SK-N-SH treated with all-trans-retinoic acid at 6 μM for 48 hours (cell line): ENCODE measurements at regions not wholly inside any gene's neighbourhood (a gene's known extent, or its start where the extent isn't known, plus 50 kb on each side); places are given as distances from the start of the nearest gene placed in this dataset.

Source experiments
- BACH2 ChIP-seq: fragments of 250-450 bp; sonication (Bioruptor Pico); IDR thresholded peaks from 2 replicates; pipeline ENCODE4 v1.9.0; 2021; ENCODE audit warnings: mild to moderate bottlenecking, borderline replicate concordance
- ESRRG ChIP-seq: fragments of 250-450 bp; sonication (Bioruptor Pico); IDR thresholded peaks from 2 replicates; pipeline ENCODE4 v1.6.1; 2021; ENCODE audit warnings: mild to moderate bottlenecking
- SNAI2 ChIP-seq: fragments of 250-450 bp; sonication (Bioruptor Pico); IDR thresholded peaks from 2 replicates; pipeline ENCODE4 v1.5.0; 2020; ENCODE audit warnings: mild to moderate bottlenecking, moderate library complexity
- ZFP3 ChIP-seq: fragments of 250-450 bp; sonication (Bioruptor Pico); IDR thresholded peaks from 2 replicates; pipeline ENCODE4 v1.5.0; 2020; ENCODE audit warnings: mild to moderate bottlenecking, moderate library complexity
- ZFP30 ChIP-seq: fragments of 450-650 bp; formaldehyde crosslinking; IDR thresholded peaks from 2 replicates; pipeline ENCODE4 v1.5.0; 2022; ENCODE audit warnings: mild to moderate bottlenecking, moderate library complexity
- ZNF565 ChIP-seq: fragments of 450-650 bp; formaldehyde crosslinking; conservative IDR thresholded peaks from 2 replicates; pipeline ENCODE4 v1.5.0; 2020; ENCODE audit warnings: low read depth, mild to moderate bottlenecking, moderate library complexity
- TF ChIP-seq, protein P1 (sequence below): fragments of 250-450 bp; sonication (Bioruptor Pico); IDR thresholded peaks from 2 replicates; pipeline ENCODE4 v1.8.0; 2020; ENCODE audit warnings: mild to moderate bottlenecking, moderate library complexity, borderline replicate concordance
- TF ChIP-seq, protein P2 (sequence below): fragments of 250-450 bp; sonication (Bioruptor Pico); IDR thresholded peaks from 2 replicates; pipeline ENCODE4 v1.5.1; 2021; ENCODE audit warnings: mild to moderate bottlenecking, moderate library complexity
- TF ChIP-seq, protein P3 (sequence below): fragments of 250-450 bp; sonication (Bioruptor Pico); IDR thresholded peaks from 2 replicates; pipeline ENCODE4 v1.8.0; 2021; ENCODE audit warnings: low read depth, mild to moderate bottlenecking, moderate library complexity, borderline replicate concordance

DNA sequence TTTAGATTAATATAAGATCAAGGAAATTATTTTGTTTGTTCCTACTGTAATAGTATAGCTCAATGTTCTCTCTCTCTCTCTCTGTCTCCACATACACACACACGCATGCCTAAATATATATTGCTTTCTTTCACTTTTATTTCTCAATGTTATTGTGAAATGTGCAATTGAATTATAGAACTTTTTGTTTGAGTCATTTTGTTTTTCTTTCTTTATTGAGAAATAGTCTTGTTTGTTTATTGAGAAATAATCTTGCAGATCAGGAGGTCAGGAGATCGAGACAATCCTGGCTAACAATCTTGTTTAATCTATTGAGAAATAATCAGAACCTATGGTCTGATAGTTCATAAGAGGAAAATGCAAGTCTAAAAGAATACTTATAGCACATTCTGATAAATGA, 1581.3 kb downstream of the EFNB2 start:
- TF ChIP-seq ZNF565 (CRISPR knock-in tag) = no peak
- no peak for TF ChIP-seq BACH2
- no peak for TF ChIP-seq ZFP30 (CRISPR knock-in tag)
- no peak for TF ChIP-seq ESRRG (CRISPR knock-in tag)
- TF ChIP-seq, protein P1, sequence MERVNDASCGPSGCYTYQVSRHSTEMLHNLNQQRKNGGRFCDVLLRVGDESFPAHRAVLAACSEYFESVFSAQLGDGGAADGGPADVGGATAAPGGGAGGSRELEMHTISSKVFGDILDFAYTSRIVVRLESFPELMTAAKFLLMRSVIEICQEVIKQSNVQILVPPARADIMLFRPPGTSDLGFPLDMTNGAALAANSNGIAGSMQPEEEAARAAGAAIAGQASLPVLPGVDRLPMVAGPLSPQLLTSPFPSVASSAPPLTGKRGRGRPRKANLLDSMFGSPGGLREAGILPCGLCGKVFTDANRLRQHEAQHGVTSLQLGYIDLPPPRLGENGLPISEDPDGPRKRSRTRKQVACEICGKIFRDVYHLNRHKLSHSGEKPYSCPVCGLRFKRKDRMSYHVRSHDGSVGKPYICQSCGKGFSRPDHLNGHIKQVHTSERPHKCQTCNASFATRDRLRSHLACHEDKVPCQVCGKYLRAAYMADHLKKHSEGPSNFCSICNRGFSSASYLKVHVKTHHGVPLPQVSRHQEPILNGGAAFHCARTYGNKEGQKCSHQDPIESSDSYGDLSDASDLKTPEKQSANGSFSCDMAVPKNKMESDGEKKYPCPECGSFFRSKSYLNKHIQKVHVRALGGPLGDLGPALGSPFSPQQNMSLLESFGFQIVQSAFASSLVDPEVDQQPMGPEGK (CRISPR knock-in tag) = no peak
- no peak for TF ChIP-seq SNAI2 (CRISPR knock-in tag)
- TF ChIP-seq, protein P2, sequence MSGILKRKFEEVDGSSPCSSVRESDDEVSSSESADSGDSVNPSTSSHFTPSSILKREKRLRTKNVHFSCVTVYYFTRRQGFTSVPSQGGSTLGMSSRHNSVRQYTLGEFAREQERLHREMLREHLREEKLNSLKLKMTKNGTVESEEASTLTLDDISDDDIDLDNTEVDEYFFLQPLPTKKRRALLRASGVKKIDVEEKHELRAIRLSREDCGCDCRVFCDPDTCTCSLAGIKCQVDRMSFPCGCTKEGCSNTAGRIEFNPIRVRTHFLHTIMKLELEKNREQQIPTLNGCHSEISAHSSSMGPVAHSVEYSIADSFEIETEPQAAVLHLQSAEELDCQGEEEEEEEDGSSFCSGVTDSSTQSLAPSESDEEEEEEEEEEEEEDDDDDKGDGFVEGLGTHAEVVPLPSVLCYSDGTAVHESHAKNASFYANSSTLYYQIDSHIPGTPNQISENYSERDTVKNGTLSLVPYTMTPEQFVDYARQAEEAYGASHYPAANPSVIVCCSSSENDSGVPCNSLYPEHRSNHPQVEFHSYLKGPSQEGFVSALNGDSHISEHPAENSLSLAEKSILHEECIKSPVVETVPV = no peak
- TF ChIP-seq ZFP3 (CRISPR knock-in tag) = no peak
- TF ChIP-seq, protein P3, sequence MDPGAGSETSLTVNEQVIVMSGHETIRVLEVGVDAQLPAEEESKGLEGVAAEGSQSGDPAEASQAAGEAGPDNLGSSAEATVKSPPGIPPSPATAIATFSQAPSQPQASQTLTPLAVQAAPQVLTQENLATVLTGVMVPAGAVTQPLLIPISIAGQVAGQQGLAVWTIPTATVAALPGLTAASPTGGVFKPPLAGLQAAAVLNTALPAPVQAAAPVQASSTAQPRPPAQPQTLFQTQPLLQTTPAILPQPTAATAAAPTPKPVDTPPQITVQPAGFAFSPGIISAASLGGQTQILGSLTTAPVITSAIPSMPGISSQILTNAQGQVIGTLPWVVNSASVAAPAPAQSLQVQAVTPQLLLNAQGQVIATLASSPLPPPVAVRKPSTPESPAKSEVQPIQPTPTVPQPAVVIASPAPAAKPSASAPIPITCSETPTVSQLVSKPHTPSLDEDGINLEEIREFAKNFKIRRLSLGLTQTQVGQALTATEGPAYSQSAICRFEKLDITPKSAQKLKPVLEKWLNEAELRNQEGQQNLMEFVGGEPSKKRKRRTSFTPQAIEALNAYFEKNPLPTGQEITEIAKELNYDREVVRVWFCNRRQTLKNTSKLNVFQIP (CRISPR knock-in tag) = no peak
